ENCODE measurements at regions not wholly inside any gene's neighbourhood (a gene's known extent, or its start where the extent isn't known, plus 50 kb on each side); places are given as distances from the start of the nearest gene placed in this dataset.

DNA sequence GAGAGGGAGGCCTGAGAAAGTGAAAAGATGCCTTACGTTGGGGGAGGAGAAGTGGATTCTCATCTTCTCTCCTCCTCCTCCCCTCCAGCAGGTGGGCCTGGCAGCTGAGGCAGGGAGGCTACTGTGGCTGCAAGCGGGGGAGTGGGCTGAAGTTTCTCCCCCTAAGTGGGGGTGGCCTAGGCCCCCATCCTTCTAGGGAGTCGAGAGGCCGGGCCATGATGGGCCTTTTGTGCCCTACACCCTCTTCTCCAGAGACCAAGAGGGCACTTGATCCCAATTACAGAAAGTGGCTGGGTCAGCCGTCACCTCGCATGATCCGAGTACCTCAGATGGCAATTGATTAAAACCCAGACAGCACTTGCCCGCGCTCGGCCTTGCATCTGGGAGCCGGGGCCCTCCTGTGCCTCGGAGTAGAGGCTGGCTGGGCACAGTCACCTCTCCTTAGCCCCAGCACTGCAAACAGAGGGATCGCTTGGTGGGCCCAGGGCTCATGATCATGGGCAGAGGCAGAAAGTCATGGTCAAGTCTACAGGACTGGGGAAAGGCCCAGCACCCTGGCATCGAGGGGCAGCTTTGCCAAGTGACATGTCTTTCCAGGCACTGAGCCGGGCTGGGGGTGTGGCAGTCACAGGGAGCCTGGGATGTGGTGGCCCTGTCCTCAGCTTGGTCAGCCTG lies 78.3 kb downstream of the IRX5 start:
- ChIA-PET CTCF (no interaction called here), POLR2A (ENCODE audit: unreplicated experiment) (no interaction called here)
- Histone ChIP-seq H3K27ac (ENCODE audit: low read length) (no peak overlapping the region), H4K20me1 (ENCODE audit: low read length) (no peaks in the 10 kb centered on the region), H3K36me3 (ENCODE audit: low read depth, low read length) (no peaks in the 10 kb centered on the region), H3F3A (ENCODE audit: low read length, unreplicated experiment) (no peaks in the 10 kb centered on the region), H3K4me3 (ENCODE audit: low read length) (no peak overlapping the region), H3K27me3 (ENCODE audit: low read length) (no peaks in the 10 kb centered on the region), H3K79me2 (ENCODE audit: low read length) (no peaks in the 10 kb centered on the region), H3K9me3 (ENCODE audit: low read length) (no peaks in the 10 kb centered on the region), H3K4me1 (ENCODE audit: insufficient read depth, low read length) (no peaks in the 10 kb centered on the region), H3K9ac (ENCODE audit: low read length) (no peak overlapping the region), H2AFZ (ENCODE audit: low read length) (no peak overlapping the region), H3K4me2 (ENCODE audit: low read length) (no peak overlapping the region), H3K9me2 (replicated peaks; ENCODE audit: low read length) (no peaks in the 10 kb centered on the region)
- intact Hi-C loops (cut with micrococcal nuclease): no loop called here
- no peak for ATAC-seq
- no TSS peak for BruUV-seq (replicated peaks)
- TF ChIP-seq EZH2phosphoT487 (IDR thresholded peaks at IDR 0.05; ENCODE audit: borderline replicate concordance, low read length): no peak
- TF ChIP-seq, protein P1, sequence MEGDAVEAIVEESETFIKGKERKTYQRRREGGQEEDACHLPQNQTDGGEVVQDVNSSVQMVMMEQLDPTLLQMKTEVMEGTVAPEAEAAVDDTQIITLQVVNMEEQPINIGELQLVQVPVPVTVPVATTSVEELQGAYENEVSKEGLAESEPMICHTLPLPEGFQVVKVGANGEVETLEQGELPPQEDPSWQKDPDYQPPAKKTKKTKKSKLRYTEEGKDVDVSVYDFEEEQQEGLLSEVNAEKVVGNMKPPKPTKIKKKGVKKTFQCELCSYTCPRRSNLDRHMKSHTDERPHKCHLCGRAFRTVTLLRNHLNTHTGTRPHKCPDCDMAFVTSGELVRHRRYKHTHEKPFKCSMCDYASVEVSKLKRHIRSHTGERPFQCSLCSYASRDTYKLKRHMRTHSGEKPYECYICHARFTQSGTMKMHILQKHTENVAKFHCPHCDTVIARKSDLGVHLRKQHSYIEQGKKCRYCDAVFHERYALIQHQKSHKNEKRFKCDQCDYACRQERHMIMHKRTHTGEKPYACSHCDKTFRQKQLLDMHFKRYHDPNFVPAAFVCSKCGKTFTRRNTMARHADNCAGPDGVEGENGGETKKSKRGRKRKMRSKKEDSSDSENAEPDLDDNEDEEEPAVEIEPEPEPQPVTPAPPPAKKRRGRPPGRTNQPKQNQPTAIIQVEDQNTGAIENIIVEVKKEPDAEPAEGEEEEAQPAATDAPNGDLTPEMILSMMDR (conservative IDR thresholded peaks at IDR 0.05; ENCODE audit: low read depth, low read length): no peak
- no peak for DNase-seq

DNA sequence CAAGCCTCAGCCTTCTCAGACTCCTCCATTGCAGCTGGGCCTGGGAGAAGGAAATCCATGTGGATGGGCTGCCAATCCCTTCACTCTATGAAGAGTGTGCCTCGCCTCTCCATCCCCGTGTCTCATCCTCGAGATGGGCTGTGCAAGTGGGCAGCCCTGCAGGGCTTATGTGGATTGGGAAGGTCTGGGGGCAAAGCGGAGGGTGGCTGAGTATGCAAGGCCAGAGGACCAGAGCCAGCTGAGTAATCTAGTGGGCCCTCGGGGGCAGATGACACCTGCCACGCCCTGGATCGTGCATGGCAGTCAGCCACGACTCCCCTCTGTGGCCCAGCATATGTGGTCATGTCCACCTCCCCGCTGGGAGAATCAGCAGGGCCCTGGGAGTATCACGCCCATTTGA lies 78.9 kb downstream of the IRX5 start:
- H3F3A ChIP-seq (ENCODE audit: low read length, unreplicated experiment): no peaks in the 10 kb centered on the region
- H3K9me2 ChIP-seq (replicated peaks; ENCODE audit: low read length): no peaks in the 10 kb centered on the region
- BruUV-seq (replicated peaks): no TSS peak
- H3K4me2 ChIP-seq (ENCODE audit: low read length): no peak overlapping the region
- TF ChIP-seq EZH2phosphoT487 (IDR thresholded peaks at IDR 0.05; ENCODE audit: borderline replicate concordance, low read length) (no peak), EZH2 (IDR thresholded peaks at IDR 0.05; ENCODE audit: low read length, unreplicated experiment) (no peak)
- TF ChIP-seq, protein P1 (conservative IDR thresholded peaks at IDR 0.05; ENCODE audit: low read depth, low read length): no peak
- H3K79me2 ChIP-seq (ENCODE audit: low read length): no peaks in the 10 kb centered on the region
- ChIA-PET CTCF (no interaction called here), POLR2A (ENCODE audit: unreplicated experiment) (no interaction called here)
- H3K36me3 ChIP-seq (ENCODE audit: low read depth, low read length): no peaks in the 10 kb centered on the region
- ATAC-seq: no peak
- H3K9me3 ChIP-seq (ENCODE audit: low read length): no peaks in the 10 kb centered on the region
- H3K4me1 ChIP-seq (ENCODE audit: insufficient read depth, low read length): no peaks in the 10 kb centered on the region
- DNase-seq: no peak
- no peak overlapping the region for H3K4me3 ChIP-seq (ENCODE audit: low read length)
- no peaks in the 10 kb centered on the region for H3K27me3 ChIP-seq (ENCODE audit: low read length)
- intact Hi-C loops (cut with micrococcal nuclease): no loop called here
- no peak overlapping the region for H3K27ac ChIP-seq (ENCODE audit: low read length)
- no peaks in the 10 kb centered on the region for H4K20me1 ChIP-seq (ENCODE audit: low read length)
- no peak overlapping the region for H2AFZ ChIP-seq (ENCODE audit: low read length)
- H3K9ac ChIP-seq (ENCODE audit: low read length): no peak overlapping the region

DNA sequence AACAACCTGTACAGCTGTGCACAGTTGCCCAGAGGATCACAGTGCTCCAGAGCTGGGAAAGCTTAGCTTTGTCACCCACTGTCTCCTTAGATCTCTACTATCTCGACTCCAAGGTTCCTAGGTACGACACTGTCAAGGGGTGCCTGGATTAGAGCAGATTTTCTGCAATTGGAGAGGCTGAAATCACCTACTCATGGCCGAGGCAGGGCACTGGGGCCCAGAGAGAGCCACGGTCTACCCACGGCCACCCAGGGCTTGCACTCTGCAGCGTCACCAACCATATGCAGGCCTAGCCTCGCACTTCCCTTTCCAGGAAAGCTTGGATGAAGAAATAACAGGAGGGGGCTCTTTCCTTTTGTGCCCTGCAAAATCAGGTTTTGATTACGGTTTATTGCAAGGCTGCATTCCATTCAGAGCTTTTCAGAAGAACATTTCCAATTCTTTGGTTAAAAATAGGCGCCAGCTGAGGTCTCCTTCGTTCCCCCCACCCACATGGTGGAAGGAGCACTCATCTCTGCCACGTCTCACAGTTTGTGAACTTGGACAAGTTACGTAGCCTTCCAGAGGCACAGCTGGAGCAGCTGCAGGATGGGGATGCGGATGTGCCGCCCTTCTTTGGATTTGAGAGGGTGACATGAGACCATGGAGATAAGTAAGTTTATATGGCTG lies 80.0 kb downstream of the IRX5 start:
- H3K4me1 ChIP-seq (ENCODE audit: insufficient read depth, low read length): no peaks in the 10 kb centered on the region
- no peaks in the 10 kb centered on the region for H3K9me3 ChIP-seq (ENCODE audit: low read length)
- TF ChIP-seq EZH2phosphoT487 (IDR thresholded peaks at IDR 0.05; ENCODE audit: borderline replicate concordance, low read length): no peak
- no peak for TF ChIP-seq EZH2 (IDR thresholded peaks at IDR 0.05; ENCODE audit: low read length, unreplicated experiment)
- TF ChIP-seq, protein P1 (conservative IDR thresholded peaks at IDR 0.05; ENCODE audit: low read depth, low read length): no peak
- H3F3A ChIP-seq (ENCODE audit: low read length, unreplicated experiment): no peaks in the 10 kb centered on the region
- H4K20me1 ChIP-seq (ENCODE audit: low read length): no peaks in the 10 kb centered on the region
- POLR2A ChIA-PET (ENCODE audit: unreplicated experiment): no interaction called here
- ATAC-seq (no peak), DNase-seq (no peak)
- CTCF ChIA-PET: no interaction called here
- no peaks in the 10 kb centered on the region for H3K36me3 ChIP-seq (ENCODE audit: low read depth, low read length)
- H3K27ac ChIP-seq (ENCODE audit: low read length): no peak overlapping the region
- H3K9me2 ChIP-seq (replicated peaks; ENCODE audit: low read length): no peaks in the 10 kb centered on the region
- no peak overlapping the region for H2AFZ ChIP-seq (ENCODE audit: low read length)
- H3K4me2 ChIP-seq (ENCODE audit: low read length): no peak overlapping the region
- intact Hi-C loops (cut with micrococcal nuclease): no loop called here
- H3K4me3 ChIP-seq (ENCODE audit: low read length): no peak overlapping the region
- no TSS peak for BruUV-seq (replicated peaks)
- H3K9ac ChIP-seq (ENCODE audit: low read length): no peak overlapping the region
- no peaks in the 10 kb centered on the region for H3K27me3 ChIP-seq (ENCODE audit: low read length)
- H3K79me2 ChIP-seq (ENCODE audit: low read length): no peaks in the 10 kb centered on the region
